GM18505 (cell line): ENCODE measurements at regions not wholly inside any gene's neighbourhood (a gene's known extent, or its start where the extent isn't known, plus 50 kb on each side); places are given as distances from the start of the nearest gene placed in this dataset.
"Not testable (repeated sequence)": the region's sequence is repeated elsewhere in the genome, so short reads cannot be mapped to it uniquely, and the experiment has no call there.

ENCODE experiments used
- ATAC-seq: cut with Tn5 transposase; IDR thresholded peaks from one replicate; pipeline ENCODE4 v1.9.1; 2021; ENCODE audit not compliant: unreplicated experiment
- POLR2A ChIP-seq: IDR thresholded peaks from 4 replicates; pipeline ENCODE4 v1.6.1; 2011; ENCODE audit warnings: borderline replicate concordance; ENCODE audit not compliant: insufficient read depth, insufficient read length; ENCODE audit errors: extremely low read depth

DNA sequence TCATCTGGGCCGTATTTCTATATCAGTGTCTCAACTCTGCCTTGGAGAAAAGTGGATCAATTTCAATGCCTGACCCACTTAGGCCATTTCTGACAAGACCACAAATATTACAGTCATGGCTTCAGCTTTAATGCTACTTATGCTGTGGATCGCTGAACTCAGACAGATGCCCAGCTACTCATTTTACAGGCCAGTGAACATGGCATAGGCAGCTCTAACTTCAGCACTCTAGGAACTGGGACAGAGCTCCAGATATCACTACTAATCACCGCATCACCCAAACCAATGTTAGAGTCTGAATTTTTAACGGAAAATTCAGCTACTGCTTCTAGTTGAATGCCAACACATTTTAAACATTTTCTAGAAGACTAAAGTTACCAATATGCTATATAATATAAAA lies 809.6 kb upstream of the FRG1 start:
- no peak for TF ChIP-seq POLR2A
- no peak for ATAC-seq

DNA sequence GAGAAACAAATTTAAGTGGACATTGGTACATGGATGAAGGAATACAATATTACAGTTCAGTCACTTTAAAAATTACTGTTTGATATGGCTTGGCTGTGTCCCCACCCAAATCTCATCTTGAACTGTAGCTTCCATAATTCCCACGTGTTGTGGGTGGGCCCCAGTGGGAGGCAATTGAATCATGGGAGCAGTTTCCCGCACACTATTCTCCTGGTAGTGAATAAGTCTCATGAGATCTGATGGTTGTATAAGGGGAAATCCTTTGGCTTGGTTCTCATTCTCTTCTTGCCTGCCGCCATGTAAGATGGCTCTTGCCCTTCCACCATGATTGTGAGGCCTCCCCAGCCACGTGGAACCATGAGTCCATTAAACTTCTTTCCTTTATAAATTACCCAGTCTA lies 804.2 kb upstream of the FRG1 start:
- ATAC-seq, result no peak
- TF ChIP-seq POLR2A, result no peak

DNA sequence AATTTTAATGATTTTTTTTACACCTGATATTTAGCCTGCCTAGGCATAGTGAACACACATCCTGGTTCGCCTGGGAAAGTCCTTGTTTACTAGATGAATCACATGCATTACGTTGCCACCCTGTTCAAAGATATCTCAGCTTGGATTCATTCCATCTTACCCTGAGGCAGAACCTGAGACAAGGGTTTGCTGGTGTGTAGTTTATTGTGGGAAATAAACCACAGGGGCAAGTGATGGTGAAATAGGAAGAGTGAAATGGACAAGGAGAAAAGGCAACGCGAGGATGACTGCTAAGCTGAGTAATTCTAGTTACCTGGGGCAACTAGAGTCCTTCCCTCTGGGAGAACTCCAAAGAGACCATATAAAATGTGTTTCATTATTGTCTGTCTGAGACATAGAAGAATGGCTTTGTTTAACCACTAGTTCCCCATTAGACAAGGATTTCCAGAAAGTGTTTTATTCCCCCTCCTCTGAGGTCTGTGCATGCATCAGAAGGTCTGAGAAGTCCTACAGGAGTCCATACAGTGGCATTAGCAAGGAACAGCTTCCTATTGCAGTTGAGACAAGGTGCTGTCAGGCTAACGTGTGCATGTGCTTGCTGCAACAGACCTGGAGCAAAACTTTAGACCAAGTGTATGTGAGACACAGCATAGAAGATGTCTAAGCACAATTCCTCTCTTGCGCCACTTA lies 797.3 kb upstream of the FRG1 start:
- TF ChIP-seq POLR2A, result no peak
- no peak for ATAC-seq

DNA sequence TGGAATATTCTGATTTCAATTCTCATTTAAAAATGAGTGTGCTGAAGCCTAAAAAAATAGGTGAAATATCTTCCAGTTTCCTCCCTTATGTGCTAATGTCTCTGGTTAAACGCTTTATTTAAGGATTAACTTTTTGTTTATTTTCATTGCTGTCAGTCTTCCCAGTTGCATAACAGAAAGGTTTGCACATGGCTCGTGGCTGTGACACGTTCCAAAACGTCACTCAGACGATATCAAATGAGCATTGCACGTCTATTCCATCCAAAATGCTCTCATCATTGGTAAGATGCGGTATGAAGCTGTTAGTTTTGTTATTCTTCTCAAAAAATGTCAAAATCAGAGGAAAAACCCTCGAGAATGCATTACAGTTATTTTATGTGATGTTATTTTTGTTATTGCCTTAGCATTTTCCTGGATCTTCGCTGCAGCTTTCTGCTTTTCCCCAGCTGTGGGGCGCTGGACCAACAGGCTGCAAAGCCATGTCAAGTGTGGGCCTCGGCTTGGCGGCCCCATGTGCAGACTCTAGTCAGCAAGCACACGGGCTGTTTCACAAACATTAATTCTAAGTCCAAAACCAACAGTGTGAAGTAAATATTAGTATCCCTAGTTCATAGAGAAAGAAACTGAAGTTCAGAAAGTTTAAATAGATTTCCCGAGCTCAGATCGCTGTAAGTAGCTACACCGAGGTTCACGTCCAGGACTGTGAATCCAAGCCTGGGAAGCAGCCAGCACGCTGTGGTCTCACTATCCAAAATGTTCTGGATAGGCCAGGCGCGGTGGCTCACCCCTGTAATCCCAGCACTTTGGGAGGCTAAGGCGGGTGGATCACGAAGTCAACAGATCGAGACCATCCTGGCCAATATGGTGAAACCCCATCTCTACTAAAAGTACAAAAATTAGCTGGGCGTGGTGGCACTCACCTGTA lies 793.4 kb upstream of the FRG1 start:
- TF ChIP-seq POLR2A, result no peak
- no peak for ATAC-seq

DNA sequence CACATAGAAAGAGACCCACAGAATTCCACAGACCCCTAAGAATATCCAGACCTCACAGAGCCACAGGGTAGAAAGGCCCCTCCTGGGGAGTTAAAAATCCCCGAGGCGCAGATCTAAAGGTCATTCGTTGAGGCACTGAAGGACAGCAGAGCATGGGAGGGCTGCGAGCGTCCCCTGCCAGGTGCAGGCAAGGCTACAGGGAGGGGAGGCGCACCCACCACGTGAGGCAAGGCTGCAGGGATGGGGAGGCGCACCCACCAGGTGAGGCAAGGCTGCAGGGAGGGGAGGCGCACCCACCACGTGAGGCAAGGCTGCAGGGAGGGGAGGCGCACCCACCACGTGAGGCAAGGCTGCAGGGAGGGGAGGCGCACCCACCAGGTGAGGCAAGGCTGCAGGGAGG lies 785.6 kb upstream of the FRG1 start:
- not testable (repeated sequence) for ATAC-seq

DNA sequence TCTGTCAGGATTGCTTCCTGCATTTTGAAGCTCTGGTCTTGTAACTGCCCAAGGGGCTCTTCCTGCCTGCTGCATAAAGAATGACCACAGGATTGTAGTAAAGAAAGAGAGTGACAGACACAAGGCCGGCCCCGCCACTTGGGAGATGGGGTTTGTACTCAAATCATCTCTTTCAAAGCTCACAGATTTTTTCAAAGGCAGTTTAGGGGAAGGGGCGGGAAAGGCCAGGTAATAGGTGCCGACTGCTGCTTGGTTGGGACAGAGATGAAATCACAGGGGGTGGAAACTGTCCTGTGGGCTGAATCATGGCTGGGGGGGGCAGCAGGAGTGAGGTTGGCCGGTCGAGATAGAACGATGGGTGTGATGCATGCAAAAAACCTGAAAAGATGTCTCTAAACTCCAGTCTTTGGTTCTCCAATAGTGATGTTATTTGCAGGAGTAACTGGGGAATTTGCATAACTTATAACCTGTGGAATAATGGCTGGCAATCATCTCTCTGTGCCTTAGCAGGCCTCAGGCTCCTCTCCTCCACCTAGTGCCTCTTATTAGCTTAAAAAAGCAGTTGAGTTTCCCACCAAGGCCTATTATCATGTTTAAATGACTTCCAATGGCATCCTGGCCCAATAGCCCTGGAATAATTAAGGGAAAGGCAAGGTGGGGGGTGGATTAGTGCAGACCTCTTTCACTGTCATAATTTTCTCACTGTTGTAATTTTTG lies 778.4 kb upstream of the FRG1 start:
- TF ChIP-seq POLR2A, result no peak
- no peak for ATAC-seq

DNA sequence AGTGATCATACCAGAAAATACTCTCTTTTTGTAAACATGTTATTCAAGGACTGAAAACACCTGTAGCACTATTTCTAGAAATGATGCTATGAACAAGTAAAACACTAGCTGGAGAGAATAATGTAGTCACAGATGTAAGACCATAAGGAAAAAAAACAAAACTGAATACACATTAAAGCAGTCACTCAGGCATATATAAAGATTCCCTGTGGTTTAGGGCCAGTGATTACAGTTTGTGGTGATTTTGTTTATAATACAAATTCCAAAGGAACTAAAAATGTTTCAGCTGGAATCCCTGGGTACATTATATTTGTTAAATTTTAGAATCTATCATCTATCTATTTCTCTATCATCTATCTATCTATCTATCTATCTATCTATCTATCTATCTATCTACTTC lies 777.8 kb upstream of the FRG1 start:
- TF ChIP-seq POLR2A, result no peak
- no peak for ATAC-seq

DNA sequence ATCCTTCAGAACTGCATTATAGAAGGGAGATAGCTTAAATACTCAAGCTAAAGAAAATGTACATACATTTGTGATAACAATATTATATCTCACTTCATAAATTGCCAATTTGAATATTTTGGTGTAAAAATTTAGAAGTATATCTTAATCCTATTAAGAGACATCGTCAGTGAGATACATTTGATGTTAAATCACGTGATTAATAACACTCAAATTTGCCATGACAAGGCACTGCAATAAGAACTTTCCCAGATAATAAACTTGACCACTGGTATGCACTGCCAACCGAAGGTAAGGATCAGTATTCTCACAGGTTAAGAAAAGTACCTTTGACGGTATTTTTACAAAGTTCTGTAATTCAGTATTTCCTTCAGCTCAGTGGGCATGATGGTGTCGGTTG lies 764.7 kb upstream of the FRG1 start:
- ATAC-seq, result no peak
- no peak for TF ChIP-seq POLR2A

DNA sequence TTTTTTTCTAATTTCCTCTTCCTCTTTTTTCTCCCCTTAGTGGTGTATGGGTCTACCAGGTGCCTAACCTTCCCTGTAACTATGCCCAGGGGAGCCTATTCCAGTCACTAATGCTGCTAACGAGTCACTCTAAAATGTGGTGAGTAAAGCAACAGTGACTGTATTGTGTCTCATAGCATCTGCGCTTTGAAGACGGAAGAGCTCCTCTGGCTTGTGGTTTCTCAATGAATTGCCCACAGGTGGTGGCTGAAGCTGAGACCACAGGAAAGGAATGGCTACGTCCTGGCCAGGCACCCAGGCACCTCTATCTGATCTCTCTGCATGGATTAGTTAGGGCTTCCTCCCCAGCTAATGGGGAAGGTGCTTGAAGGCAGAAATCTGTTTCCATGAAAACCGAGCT lies 763.5 kb upstream of the FRG1 start:
- no peak for ATAC-seq
- no peak for TF ChIP-seq POLR2A

DNA sequence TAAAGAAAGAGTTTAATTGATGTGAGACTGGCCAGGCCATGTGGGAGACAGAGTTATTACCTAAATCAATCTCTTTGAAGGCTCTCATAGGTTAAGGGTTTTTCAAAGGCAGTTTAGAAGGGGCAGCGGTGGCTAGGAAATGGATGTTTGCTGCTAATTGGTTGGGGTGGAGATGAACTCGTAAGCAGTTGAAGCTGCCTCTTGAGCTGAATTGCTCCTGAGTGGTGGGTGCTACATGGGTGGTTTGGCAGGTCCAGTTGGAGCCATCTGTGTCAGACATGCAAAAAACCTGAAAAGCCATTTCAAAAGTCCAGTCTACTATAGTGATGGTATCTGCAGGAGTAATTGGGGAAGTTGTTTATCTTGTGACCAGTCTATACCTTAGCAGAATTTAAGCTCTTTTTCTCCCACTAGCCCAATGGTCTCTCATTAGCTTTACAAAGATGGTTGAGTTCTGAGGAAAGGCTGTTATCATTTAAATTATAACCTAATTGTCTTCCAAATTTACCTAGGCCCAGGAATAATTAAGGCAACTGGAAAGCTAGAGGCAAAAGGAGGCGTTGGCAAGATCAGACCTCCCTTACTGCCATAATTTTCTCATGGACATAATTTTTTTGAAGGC lies 762.4 kb upstream of the FRG1 start:
- no peak for TF ChIP-seq POLR2A
- no peak for ATAC-seq

DNA sequence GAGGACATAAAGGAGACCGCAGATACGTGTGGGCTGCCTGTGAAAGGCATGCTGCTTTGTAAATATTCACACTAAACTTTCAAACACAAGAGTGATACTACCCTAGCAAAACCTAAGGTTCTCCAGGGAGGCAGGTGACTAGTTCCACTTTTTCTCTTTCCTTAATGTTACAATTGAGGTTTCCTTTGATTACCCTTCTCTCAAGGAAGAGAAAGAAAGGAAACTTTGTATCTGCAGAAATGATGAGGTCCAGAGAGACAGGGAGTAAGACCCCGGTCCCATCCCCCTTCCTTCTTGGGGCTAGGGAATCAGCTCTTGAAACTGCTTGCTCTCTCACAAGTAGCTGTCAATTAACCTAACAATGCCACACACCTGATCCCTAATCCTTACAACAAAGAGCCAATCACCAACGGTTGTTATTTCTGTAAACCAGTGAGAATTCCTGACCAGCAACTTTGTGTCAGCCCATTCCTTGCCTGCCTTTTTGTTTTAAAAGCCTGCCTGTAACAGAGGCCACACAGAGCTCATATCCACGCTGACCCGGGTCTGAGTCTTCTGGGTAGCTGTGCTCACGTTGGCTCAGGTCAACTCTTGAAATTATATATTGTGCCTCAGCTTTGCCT lies 754.8 kb upstream of the FRG1 start:
- no peak for ATAC-seq
- TF ChIP-seq POLR2A, result no peak

DNA sequence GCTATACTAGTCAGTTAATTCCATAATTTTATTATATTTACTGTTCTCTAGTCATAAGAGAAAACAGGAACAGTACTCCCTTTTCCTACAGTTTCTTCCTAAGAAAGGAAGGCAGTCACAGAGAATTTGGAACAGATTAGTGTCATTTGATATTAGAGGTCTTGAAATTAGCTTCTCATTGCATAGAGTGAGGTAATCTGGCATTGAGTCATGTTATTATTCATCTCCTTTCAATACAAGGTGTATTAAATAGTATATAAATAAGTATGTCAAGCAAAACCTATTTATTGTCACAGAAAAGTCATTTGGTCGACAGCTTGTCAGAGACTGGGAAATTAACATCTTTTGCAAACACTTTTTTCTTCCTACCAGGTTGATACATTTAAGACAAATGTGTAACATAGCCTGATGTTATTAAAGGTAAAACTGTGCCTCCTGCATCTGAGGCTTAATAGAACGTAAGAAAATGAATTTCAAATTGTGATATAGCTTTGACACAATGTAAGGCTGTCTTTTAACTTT lies 753.1 kb upstream of the FRG1 start:
- no peak for TF ChIP-seq POLR2A
- no peak for ATAC-seq

DNA sequence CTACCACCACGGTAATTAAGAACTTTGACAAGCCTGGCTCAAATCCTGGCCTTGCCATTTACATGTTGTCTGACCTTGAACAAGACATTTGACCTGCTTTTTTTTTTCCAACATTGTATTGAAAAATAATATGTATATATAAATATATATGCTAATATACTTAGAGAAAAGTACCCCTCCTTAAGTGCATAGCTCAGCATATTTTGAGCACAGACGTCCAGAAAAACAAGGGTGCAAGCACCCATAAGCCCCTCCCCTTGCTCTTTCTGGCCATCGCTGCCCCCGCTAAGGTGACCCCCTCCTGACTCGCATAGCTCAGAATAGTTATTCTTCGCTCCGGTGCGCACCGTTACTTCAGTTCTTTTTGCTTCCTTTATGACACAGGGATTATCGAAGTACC lies 742.0 kb upstream of the FRG1 start:
- ATAC-seq, result no peak
- TF ChIP-seq POLR2A, result no peak
